OCI-LY1 (cell line): ENCODE measurements at regions not wholly inside any gene's neighbourhood (a gene's known extent, or its start where the extent isn't known, plus 50 kb on each side); places are given as distances from the start of the nearest gene placed in this dataset.

Source experiments
- H2AFZ ChIP-seq: fragments of 200-600 bp; sonication (generic), shearing (Covaris generic); 2 replicates; pipeline ENCODE4 v1.6.0; 2014; ENCODE audit warnings: antibody characterized with exemption, mild to moderate bottlenecking, low read length
- H3F3A ChIP-seq: fragments of 200-600 bp; sonication (generic), shearing (Covaris generic); 2 replicates; pipeline ENCODE4 v1.6.0; 2014; ENCODE audit warnings: mild to moderate bottlenecking, antibody characterized with exemption, low read length, moderate library complexity; ENCODE audit not compliant: insufficient read depth
- H3K27ac ChIP-seq: fragments of 200-600 bp; sonication (generic); 2 replicates; pipeline ENCODE4 v1.5.1; 2014; ENCODE audit warnings: low read length, mixed run types, mild to moderate bottlenecking, low read depth; ENCODE audit not compliant: poor library complexity, severe bottlenecking
- H3K27me3 ChIP-seq: fragments of 200-600 bp; sonication (generic); 2 replicates; pipeline ENCODE4 v1.6.0; 2014; ENCODE audit warnings: antibody characterized with exemption, mild to moderate bottlenecking, low read length, moderate library complexity; ENCODE audit not compliant: insufficient read depth
- H3K36me3 ChIP-seq: fragments of 200-600 bp; sonication (generic); 2 replicates; pipeline ENCODE4 v1.6.1; 2014; ENCODE audit warnings: mild to moderate bottlenecking, antibody characterized with exemption, low read length, moderate library complexity, mixed read lengths; ENCODE audit not compliant: insufficient read depth
- H3K4me1 ChIP-seq: fragments of 200-600 bp; sonication (generic); 2 replicates; pipeline ENCODE4 v1.5.1; 2014; ENCODE audit warnings: mild to moderate bottlenecking, low read length, moderate library complexity; ENCODE audit not compliant: insufficient read depth, severe bottlenecking
- H3K4me2 ChIP-seq: fragments of 200-600 bp; sonication (generic), shearing (Covaris generic); 2 replicates; pipeline ENCODE4 v1.6.1; 2014; ENCODE audit warnings: low read length
- H3K4me3 ChIP-seq: fragments of 200-600 bp; sonication (generic); 2 replicates; pipeline ENCODE4 v1.5.1; 2014; ENCODE audit warnings: low read length, low read depth, mild to moderate bottlenecking, mixed read lengths; ENCODE audit not compliant: poor library complexity, severe bottlenecking
- H3K79me2 ChIP-seq: fragments of 200-600 bp; shearing (Covaris generic); 2 replicates; pipeline ENCODE4 v1.6.1; 2016; ENCODE audit warnings: mixed run types, low read length, mixed read lengths; ENCODE audit not compliant: insufficient read depth
- H3K9ac ChIP-seq: fragments of 200-600 bp; sonication (generic), shearing (Covaris generic); 2 replicates; pipeline ENCODE4 v1.6.1; 2014; ENCODE audit warnings: mild to moderate bottlenecking, low read length, mixed read lengths
- H3K9me2 ChIP-seq: fragments of 200-600 bp; sonication (generic), shearing (Covaris generic); 2 replicates; pipeline ENCODE4 v1.6.1; 2014; ENCODE audit warnings: low read depth, mild to moderate bottlenecking, low read length, mixed read lengths
- H3K9me3 ChIP-seq: fragments of 200-600 bp; shearing (Covaris generic); 2 replicates; pipeline ENCODE4 v1.6.1; 2014; ENCODE audit warnings: low read length, mixed read lengths
- H4K20me1 ChIP-seq: fragments of 200-600 bp; sonication (generic), shearing (Covaris generic); 2 replicates; pipeline ENCODE4 v1.6.0; 2016; ENCODE audit warnings: mild to moderate bottlenecking, low read length; ENCODE audit not compliant: insufficient read depth
- EZH2 ChIP-seq: fragments of 200-600 bp; sonication (generic), shearing (Covaris generic); IDR thresholded peaks from 2 replicates; pipeline ENCODE4 v1.8.0; 2017; ENCODE audit warnings: borderline replicate concordance, mixed run types, mild to moderate bottlenecking, antibody characterized with exemption, low read length, moderate library complexity, mixed read lengths
- TF ChIP-seq, protein P1 (sequence below): fragments of 200-600 bp; sonication (generic), shearing (Covaris generic); IDR thresholded peaks from 2 replicates; pipeline ENCODE4 v1.5.1; 2017; ENCODE audit warnings: mild to moderate bottlenecking, antibody characterized with exemption, low read length, moderate library complexity, mixed read lengths

- Histone ChIP-seq H3F3A (no peaks in the 10 kb centered on the region), H3K4me2 (no peak overlapping the region), H3K4me3 (no peak overlapping the region), H3K9me2 (no peaks in the 10 kb centered on the region), H3K4me1 (no peaks in the 10 kb centered on the region), H3K27me3 (no peaks in the 10 kb centered on the region), H3K9ac (no peak overlapping the region), H3K36me3 (no peaks in the 10 kb centered on the region), H3K9me3 (no peaks in the 10 kb centered on the region), H4K20me1 (no peaks in the 10 kb centered on the region), H3K27ac (no peak overlapping the region), H3K79me2 (no peaks in the 10 kb centered on the region), H2AFZ (no peak overlapping the region)
- TF ChIP-seq, protein P1, sequence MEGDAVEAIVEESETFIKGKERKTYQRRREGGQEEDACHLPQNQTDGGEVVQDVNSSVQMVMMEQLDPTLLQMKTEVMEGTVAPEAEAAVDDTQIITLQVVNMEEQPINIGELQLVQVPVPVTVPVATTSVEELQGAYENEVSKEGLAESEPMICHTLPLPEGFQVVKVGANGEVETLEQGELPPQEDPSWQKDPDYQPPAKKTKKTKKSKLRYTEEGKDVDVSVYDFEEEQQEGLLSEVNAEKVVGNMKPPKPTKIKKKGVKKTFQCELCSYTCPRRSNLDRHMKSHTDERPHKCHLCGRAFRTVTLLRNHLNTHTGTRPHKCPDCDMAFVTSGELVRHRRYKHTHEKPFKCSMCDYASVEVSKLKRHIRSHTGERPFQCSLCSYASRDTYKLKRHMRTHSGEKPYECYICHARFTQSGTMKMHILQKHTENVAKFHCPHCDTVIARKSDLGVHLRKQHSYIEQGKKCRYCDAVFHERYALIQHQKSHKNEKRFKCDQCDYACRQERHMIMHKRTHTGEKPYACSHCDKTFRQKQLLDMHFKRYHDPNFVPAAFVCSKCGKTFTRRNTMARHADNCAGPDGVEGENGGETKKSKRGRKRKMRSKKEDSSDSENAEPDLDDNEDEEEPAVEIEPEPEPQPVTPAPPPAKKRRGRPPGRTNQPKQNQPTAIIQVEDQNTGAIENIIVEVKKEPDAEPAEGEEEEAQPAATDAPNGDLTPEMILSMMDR = no peak
- no peak for TF ChIP-seq EZH2
Measured at GRCh38 chr2:185891403-185891802, 152.8 kb downstream of the FSIP2 start.

- H2AFZ ChIP-seq = no peak overlapping the region
- H3K27ac ChIP-seq = no peak overlapping the region
- no peaks in the 10 kb centered on the region for H3F3A ChIP-seq
- H3K4me3 ChIP-seq = no peak overlapping the region
- H3K4me2 ChIP-seq = no peak overlapping the region
- H3K27me3 ChIP-seq = no peaks in the 10 kb centered on the region
- no peaks in the 10 kb centered on the region for H3K9me3 ChIP-seq
- H3K9ac ChIP-seq = no peak overlapping the region
- H3K79me2 ChIP-seq = no peaks in the 10 kb centered on the region
- no peaks in the 10 kb centered on the region for H3K4me1 ChIP-seq
- H4K20me1 ChIP-seq = no peaks in the 10 kb centered on the region
- H3K9me2 ChIP-seq = no peaks in the 10 kb centered on the region
- no peaks in the 10 kb centered on the region for H3K36me3 ChIP-seq
- no peak for TF ChIP-seq EZH2
- TF ChIP-seq, protein P1 = no peak
Measured at GRCh38 chr2:185891804-185892411, 153.3 kb downstream of the FSIP2 start.

GRCh38 chr2:185892484-185892883 lies 153.9 kb downstream of the FSIP2 start:
- Histone ChIP-seq H3K36me3 (no peaks in the 10 kb centered on the region), H4K20me1 (no peaks in the 10 kb centered on the region), H3K9me3 (no peaks in the 10 kb centered on the region), H3K79me2 (no peaks in the 10 kb centered on the region), H3K27me3 (no peaks in the 10 kb centered on the region), H3K9ac (no peak overlapping the region), H3K4me3 (no peak overlapping the region), H3F3A (no peaks in the 10 kb centered on the region), H2AFZ (no peak overlapping the region), H3K4me1 (no peaks in the 10 kb centered on the region), H3K27ac (no peak overlapping the region), H3K4me2 (no peak overlapping the region), H3K9me2 (no peaks in the 10 kb centered on the region)
- TF ChIP-seq EZH2 = no peak
- TF ChIP-seq, protein P1 = no peak
